ENCODE measurements at regions not wholly inside any gene's neighbourhood (a gene's known extent, or its start where the extent isn't known, plus 50 kb on each side); places are given as distances from the start of the nearest gene placed in this dataset.

DNA sequence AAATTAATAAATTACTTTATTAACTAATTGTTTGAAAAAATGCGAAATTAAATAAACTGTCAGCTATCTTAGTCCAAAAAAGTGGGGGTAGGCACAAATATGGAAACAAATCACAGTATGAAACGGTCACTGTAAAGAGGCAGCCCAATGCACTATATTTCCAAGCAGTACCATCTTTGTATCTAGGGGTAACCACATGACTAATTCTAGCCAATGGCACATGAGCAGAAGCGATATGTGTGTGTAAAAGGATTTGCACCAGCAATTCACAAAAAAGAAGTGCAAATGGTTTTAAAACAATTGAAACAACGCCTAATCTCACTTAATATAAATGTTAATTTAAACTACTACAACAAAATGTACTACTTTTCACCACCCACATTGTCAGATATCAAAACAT lies 129.5 kb upstream of the PRNP start:
- no peak overlapping the region for H3K27ac ChIP-seq (ENCODE audit: insufficient read depth in 1 of 2, low read depth in 1 of 2, low read length in 2 of 2, poor library complexity in 1 of 2, severe bottlenecking in 2 of 2)
- no peak overlapping the region for H3K4me3 ChIP-seq (ENCODE audit: control insufficient read depth in 1 of 7, extremely low read depth in 1 of 7, insufficient read depth in 4 of 7, low read depth in 2 of 7, low read length in 6 of 7)
- no peaks in the 10 kb centered on the region for H3K36me3 ChIP-seq (ENCODE audit: control insufficient read depth in 4 of 4, insufficient read depth in 4 of 4, low read length in 3 of 4)
- 76% methylated on average over 2 of the region's 4 CpGs for WGBS (ENCODE audit: insufficient coverage)
- DNase-seq = no peak
- H3K27me3 ChIP-seq (replicated peaks in 2 of 5; ENCODE audit: control insufficient read depth in 4 of 5, insufficient read depth in 5 of 5, low read length in 4 of 5) = peaks cover 0 to 14% (median 0%) of the 10 kb centered on the region in 5 experiments
- POLR2A ChIA-PET = no interaction called here
- CTCF ChIA-PET = no interaction called here
- no peaks in the 10 kb centered on the region for H3K4me1 ChIP-seq (ENCODE audit: control extremely low read depth in 1 of 4, control insufficient read depth in 4 of 4, insufficient read depth in 4 of 4, low read length in 3 of 4)
- H3K9me3 ChIP-seq (ENCODE audit: control extremely low read depth in 1 of 5, control insufficient read depth in 4 of 5, insufficient read depth in 2 of 5, low read depth in 1 of 5, low read length in 4 of 5) = peaks cover 0 to 5% (median 0%) of the 10 kb centered on the region in 5 experiments

DNA sequence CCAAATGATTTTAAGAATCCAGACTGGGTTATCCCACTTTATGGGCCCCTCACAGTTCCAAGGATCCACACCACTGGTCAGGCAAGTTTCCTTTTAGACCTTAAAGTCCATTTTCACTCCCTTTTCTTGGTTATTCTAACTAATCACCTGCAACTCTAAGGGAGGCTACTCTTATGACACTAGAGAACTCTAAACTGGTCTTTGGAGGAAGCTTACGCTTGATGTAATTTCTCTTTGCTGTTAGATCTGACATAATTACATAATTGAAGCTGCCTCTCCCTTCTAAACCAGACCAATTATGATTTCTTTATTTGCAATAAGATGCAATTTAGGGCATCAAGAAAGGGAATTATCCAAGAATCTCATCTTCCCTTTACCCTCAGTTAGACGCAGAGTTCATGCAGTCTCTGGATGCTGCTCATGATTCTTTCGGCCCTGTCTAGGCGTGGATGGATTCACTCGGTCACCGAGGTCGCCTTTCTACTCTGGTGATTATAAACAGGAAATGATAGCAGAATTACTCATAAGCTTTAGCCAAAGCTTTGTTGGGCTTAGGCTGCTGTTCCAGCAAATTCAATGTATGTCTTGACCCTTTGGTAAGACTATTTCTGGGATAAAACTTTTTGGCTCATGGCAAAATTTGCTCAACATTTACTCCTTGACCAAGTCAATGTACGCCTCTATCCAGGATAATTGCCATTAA lies 130.9 kb upstream of the PRNP start:
- Histone ChIP-seq H3K4me1 (ENCODE audit: control extremely low read depth in 1 of 4, control insufficient read depth in 4 of 4, insufficient read depth in 4 of 4, low read length in 3 of 4) (no peaks in the 10 kb centered on the region), H3K9me3 (ENCODE audit: control extremely low read depth in 1 of 5, control insufficient read depth in 4 of 5, insufficient read depth in 2 of 5, low read depth in 1 of 5, low read length in 4 of 5) (peaks cover 0 to 5% (median 0%) of the 10 kb centered on the region in 5 experiments), H3K36me3 (ENCODE audit: control insufficient read depth in 4 of 4, insufficient read depth in 4 of 4, low read length in 3 of 4) (no peaks in the 10 kb centered on the region), H3K4me3 (ENCODE audit: control insufficient read depth in 1 of 7, extremely low read depth in 1 of 7, insufficient read depth in 4 of 7, low read depth in 2 of 7, low read length in 6 of 7) (no peak overlapping the region), H3K27me3 (replicated peaks in 2 of 5; ENCODE audit: control insufficient read depth in 4 of 5, insufficient read depth in 5 of 5, low read length in 4 of 5) (peaks cover 0 to 12% (median 0%) of the 10 kb centered on the region in 5 experiments), H3K27ac (ENCODE audit: insufficient read depth in 1 of 2, low read depth in 1 of 2, low read length in 2 of 2, poor library complexity in 1 of 2, severe bottlenecking in 2 of 2) (no peak overlapping the region)
- POLR2A ChIA-PET = no interaction called here
- WGBS (ENCODE audit: insufficient coverage) = 93% methylated on average over 7 of the region's 8 CpGs
- DNase-seq = no peak
- CTCF ChIA-PET = no interaction called here

DNA sequence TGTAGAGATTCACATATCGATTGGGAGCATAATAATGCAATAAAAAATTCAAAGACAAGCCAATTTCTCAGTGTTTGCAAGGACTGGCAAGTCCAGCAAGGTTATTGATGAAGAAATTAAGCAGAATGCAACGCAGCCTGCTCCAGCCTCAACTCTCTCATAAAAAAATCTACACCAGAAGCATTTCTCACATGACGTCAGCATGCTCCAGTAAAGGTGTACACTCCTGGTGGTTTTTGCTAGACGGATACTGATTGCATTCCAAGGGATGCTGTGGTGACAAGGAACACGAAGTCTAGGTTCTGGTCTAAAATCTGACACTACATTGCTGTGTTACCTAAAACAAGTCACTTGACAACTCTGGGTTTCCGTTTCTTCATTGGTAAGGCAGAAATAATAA lies 131.9 kb upstream of the PRNP start:
- H3K9me3 ChIP-seq (ENCODE audit: control extremely low read depth in 1 of 5, control insufficient read depth in 4 of 5, insufficient read depth in 2 of 5, low read depth in 1 of 5, low read length in 4 of 5) = peaks cover 0 to 5% (median 0%) of the 10 kb centered on the region in 5 experiments
- H3K4me3 ChIP-seq (ENCODE audit: control insufficient read depth in 1 of 7, extremely low read depth in 1 of 7, insufficient read depth in 4 of 7, low read depth in 2 of 7, low read length in 6 of 7) = no peak overlapping the region
- no peaks in the 10 kb centered on the region for H3K36me3 ChIP-seq (ENCODE audit: control insufficient read depth in 4 of 4, insufficient read depth in 4 of 4, low read length in 3 of 4)
- ChIA-PET CTCF (interaction anchor here (1.5 kb wide), 1 partner anchor 38 kb away, joined by 3 read pairs; no protein-coding TSS in a partner anchor), POLR2A (no interaction called here)
- no peak for DNase-seq
- peaks cover 0 to 12% (median 0%) of the 10 kb centered on the region in 5 experiments for H3K27me3 ChIP-seq (replicated peaks in 2 of 5; ENCODE audit: control insufficient read depth in 4 of 5, insufficient read depth in 5 of 5, low read length in 4 of 5)
- H3K27ac ChIP-seq (ENCODE audit: insufficient read depth in 1 of 2, low read depth in 1 of 2, low read length in 2 of 2, poor library complexity in 1 of 2, severe bottlenecking in 2 of 2) = no peak overlapping the region
- WGBS (ENCODE audit: insufficient coverage) = 90% methylated on average over 4 of the region's 6 CpGs
- no peaks in the 10 kb centered on the region for H3K4me1 ChIP-seq (ENCODE audit: control extremely low read depth in 1 of 4, control insufficient read depth in 4 of 4, insufficient read depth in 4 of 4, low read length in 3 of 4)

DNA sequence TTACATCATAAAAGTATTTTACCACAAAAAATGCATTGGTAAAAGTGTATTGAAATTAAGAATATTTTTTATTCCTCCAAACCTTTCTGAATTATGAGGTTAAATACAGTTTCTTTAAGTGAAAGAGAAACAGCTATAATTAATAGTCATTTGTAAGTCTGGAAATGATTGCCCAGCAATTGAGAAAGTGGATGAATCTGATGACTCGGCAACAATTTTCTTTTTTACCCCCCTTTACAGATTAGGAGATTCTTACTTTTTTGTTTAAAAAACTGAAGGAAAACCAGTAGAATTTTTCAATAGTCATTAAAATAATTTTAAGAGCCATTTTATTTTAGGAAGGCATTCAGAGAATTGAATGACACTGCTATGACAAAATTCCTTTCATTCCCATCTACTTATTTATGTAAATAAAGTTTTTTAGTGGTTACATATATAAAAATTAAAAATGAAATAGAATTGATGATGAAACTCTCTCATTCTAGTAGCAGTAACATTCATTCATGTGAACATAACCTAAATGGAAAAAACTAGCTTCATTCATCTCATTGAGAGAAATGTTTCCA lies 134.1 kb upstream of the PRNP start:
- Histone ChIP-seq H3K27me3 (replicated peaks in 2 of 5; ENCODE audit: control insufficient read depth in 4 of 5, insufficient read depth in 5 of 5, low read length in 4 of 5) (peaks cover 0 to 10% (median 0%) of the 10 kb centered on the region in 5 experiments), H3K9me3 (ENCODE audit: control extremely low read depth in 1 of 5, control insufficient read depth in 4 of 5, insufficient read depth in 2 of 5, low read depth in 1 of 5, low read length in 4 of 5) (peaks cover 0 to 3% (median 0%) of the 10 kb centered on the region in 5 experiments), H3K4me1 (ENCODE audit: control extremely low read depth in 1 of 4, control insufficient read depth in 4 of 4, insufficient read depth in 4 of 4, low read length in 3 of 4) (no peaks in the 10 kb centered on the region), H3K27ac (ENCODE audit: insufficient read depth in 1 of 2, low read depth in 1 of 2, low read length in 2 of 2, poor library complexity in 1 of 2, severe bottlenecking in 2 of 2) (no peak overlapping the region), H3K36me3 (ENCODE audit: control insufficient read depth in 4 of 4, insufficient read depth in 4 of 4, low read length in 3 of 4) (no peaks in the 10 kb centered on the region), H3K4me3 (ENCODE audit: control insufficient read depth in 1 of 7, extremely low read depth in 1 of 7, insufficient read depth in 4 of 7, low read depth in 2 of 7, low read length in 6 of 7) (no peak overlapping the region)
- ChIA-PET CTCF (no interaction called here), POLR2A (no interaction called here)
- DNase-seq = no peak
- WGBS (ENCODE audit: insufficient coverage) = no CpG with 5 or more reads among the region's 1 CpG

DNA sequence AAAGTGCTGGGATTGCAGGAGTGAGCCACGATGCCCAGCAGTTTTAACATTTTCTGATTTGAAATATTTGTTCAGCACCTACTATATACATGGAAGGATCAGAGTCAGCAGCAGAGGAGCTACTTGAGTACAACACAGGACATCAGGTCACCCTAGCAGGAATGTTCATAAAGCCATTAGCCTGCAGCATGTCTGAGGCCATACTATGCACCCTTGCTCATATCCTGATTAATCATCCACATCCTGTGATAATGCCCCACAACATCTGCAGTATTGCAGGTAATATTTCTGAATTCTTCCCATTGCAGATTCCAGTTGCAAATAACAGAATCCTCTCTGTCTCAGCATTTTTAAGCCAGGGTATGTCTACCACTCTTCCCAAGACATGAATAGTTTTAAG lies 135.5 kb upstream of the PRNP start:
- Histone ChIP-seq H3K9me3 (ENCODE audit: control extremely low read depth in 1 of 5, control insufficient read depth in 4 of 5, insufficient read depth in 2 of 5, low read depth in 1 of 5, low read length in 4 of 5) (peaks cover 0 to 3% (median 0%) of the 10 kb centered on the region in 5 experiments), H3K36me3 (ENCODE audit: control insufficient read depth in 4 of 4, insufficient read depth in 4 of 4, low read length in 3 of 4) (no peaks in the 10 kb centered on the region), H3K27me3 (replicated peaks in 2 of 5; ENCODE audit: control insufficient read depth in 4 of 5, insufficient read depth in 5 of 5, low read length in 4 of 5) (peaks cover 0 to 10% (median 0%) of the 10 kb centered on the region in 5 experiments), H3K27ac (ENCODE audit: insufficient read depth in 1 of 2, low read depth in 1 of 2, low read length in 2 of 2, poor library complexity in 1 of 2, severe bottlenecking in 2 of 2) (no peak overlapping the region), H3K4me3 (ENCODE audit: control insufficient read depth in 1 of 7, extremely low read depth in 1 of 7, insufficient read depth in 4 of 7, low read depth in 2 of 7, low read length in 6 of 7) (no peak overlapping the region), H3K4me1 (ENCODE audit: control extremely low read depth in 1 of 4, control insufficient read depth in 4 of 4, insufficient read depth in 4 of 4, low read length in 3 of 4) (no peaks in the 10 kb centered on the region)
- POLR2A ChIA-PET = no interaction called here
- DNase-seq = no peak
- CTCF ChIA-PET = no interaction called here
- 80% methylated on average over 1 of the region's 1 CpG for WGBS (ENCODE audit: insufficient coverage)

DNA sequence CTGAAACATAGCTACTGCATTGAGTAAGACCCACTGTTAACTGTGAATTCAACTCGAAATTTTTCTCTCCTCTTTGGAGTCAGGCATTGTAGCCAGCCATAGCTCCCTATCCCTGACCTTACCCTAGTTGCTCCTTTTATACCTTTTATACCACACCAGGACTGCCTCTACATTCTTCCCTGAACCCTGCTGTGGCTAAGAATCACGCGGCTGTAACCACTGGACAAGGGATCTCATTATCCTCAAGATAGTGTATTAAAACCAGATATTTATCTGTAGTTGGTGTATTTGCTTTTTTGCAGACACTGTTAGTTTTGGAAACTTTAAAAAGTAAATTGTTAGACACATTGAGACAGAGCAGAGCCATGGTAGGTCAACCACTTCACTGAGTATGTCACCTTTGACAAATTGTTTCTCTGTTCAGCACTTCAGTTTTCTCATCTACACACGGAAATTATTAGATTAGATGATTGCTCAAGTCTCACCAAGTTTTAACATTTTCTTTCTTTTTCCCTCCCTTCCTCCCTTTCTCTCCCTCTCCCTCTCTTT lies 136.5 kb upstream of the PRNP start:
- Histone ChIP-seq H3K36me3 (ENCODE audit: control insufficient read depth in 4 of 4, insufficient read depth in 4 of 4, low read length in 3 of 4) (no peaks in the 10 kb centered on the region), H3K4me3 (ENCODE audit: control insufficient read depth in 1 of 7, extremely low read depth in 1 of 7, insufficient read depth in 4 of 7, low read depth in 2 of 7, low read length in 6 of 7) (no peak overlapping the region), H3K27ac (ENCODE audit: insufficient read depth in 1 of 2, low read depth in 1 of 2, low read length in 2 of 2, poor library complexity in 1 of 2, severe bottlenecking in 2 of 2) (no peak overlapping the region), H3K9me3 (ENCODE audit: control extremely low read depth in 1 of 5, control insufficient read depth in 4 of 5, insufficient read depth in 2 of 5, low read depth in 1 of 5, low read length in 4 of 5) (peaks cover 0 to 3% (median 0%) of the 10 kb centered on the region in 5 experiments), H3K27me3 (replicated peaks in 2 of 5; ENCODE audit: control insufficient read depth in 4 of 5, insufficient read depth in 5 of 5, low read length in 4 of 5) (peaks cover 0 to 10% (median 0%) of the 10 kb centered on the region in 5 experiments), H3K4me1 (ENCODE audit: control extremely low read depth in 1 of 4, control insufficient read depth in 4 of 4, insufficient read depth in 4 of 4, low read length in 3 of 4) (no peaks in the 10 kb centered on the region)
- no peak for DNase-seq
- ChIA-PET POLR2A (no interaction called here), CTCF (interaction anchor here (0.6 kb wide), 1 partner anchor 21 kb away, joined by 3 read pairs; no protein-coding TSS in a partner anchor)
- WGBS (ENCODE audit: insufficient coverage) = 87% methylated on average over 2 of the region's 4 CpGs

DNA sequence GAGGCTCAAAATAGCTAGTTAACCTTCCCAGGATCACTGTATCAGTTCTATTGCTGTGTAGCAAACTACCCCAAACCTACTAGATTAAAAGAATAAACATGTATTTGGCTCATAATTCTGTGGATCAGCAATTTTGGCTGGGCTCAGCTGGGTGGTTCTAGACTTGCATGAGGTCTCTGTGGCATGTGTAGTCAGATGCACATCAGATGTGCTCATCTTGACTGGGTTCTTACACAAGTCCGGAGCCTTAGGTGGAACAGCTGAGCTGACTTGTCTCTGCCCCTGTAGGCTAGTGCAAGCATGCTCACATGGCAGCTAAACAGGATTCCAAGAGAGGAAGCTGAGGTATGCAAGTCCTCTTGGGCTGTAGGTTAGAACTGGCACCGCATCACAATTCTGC lies 137.7 kb upstream of the PRNP start:
- DNase-seq = no peak
- no peak overlapping the region for H3K27ac ChIP-seq (ENCODE audit: insufficient read depth in 1 of 2, low read depth in 1 of 2, low read length in 2 of 2, poor library complexity in 1 of 2, severe bottlenecking in 2 of 2)
- H3K4me1 ChIP-seq (ENCODE audit: control extremely low read depth in 1 of 4, control insufficient read depth in 4 of 4, insufficient read depth in 4 of 4, low read length in 3 of 4) = no peaks in the 10 kb centered on the region
- H3K4me3 ChIP-seq (ENCODE audit: control insufficient read depth in 1 of 7, extremely low read depth in 1 of 7, insufficient read depth in 4 of 7, low read depth in 2 of 7, low read length in 6 of 7) = no peak overlapping the region
- H3K27me3 ChIP-seq (replicated peaks in 2 of 5; ENCODE audit: control insufficient read depth in 4 of 5, insufficient read depth in 5 of 5, low read length in 4 of 5) = peaks cover 0 to 10% (median 0%) of the 10 kb centered on the region in 5 experiments
- H3K36me3 ChIP-seq (ENCODE audit: control insufficient read depth in 4 of 4, insufficient read depth in 4 of 4, low read length in 3 of 4) = no peaks in the 10 kb centered on the region
- CTCF ChIA-PET = no interaction called here
- peaks cover 0 to 3% (median 0%) of the 10 kb centered on the region in 5 experiments for H3K9me3 ChIP-seq (ENCODE audit: control extremely low read depth in 1 of 5, control insufficient read depth in 4 of 5, insufficient read depth in 2 of 5, low read depth in 1 of 5, low read length in 4 of 5)
- POLR2A ChIA-PET = no interaction called here
- 88% methylated on average over 1 of the region's 2 CpGs for WGBS (ENCODE audit: insufficient coverage)

Measured in common myeloid progenitor, CD34-positive (primary cell).